Hematopoietic multipotent progenitor cell treated with erythropoietin and hydrocortisone succinate and interleukin-3 and kit ligand, for 17 days (in vitro differentiated cells): ENCODE measurements at regions not wholly inside any gene's neighbourhood (a gene's known extent, or its start where the extent isn't known, plus 50 kb on each side); places are given as distances from the start of the nearest gene placed in this dataset.
"Not testable (repeated sequence)": the region's sequence is repeated elsewhere in the genome, so short reads cannot be mapped to it uniquely, and the experiment has no call there.

Experiments
- DNase-seq: peaks from one replicate; pipeline ENCODE4 v3.0.0-alpha.2; 2015; ENCODE audit warnings: low spot score

DNA sequence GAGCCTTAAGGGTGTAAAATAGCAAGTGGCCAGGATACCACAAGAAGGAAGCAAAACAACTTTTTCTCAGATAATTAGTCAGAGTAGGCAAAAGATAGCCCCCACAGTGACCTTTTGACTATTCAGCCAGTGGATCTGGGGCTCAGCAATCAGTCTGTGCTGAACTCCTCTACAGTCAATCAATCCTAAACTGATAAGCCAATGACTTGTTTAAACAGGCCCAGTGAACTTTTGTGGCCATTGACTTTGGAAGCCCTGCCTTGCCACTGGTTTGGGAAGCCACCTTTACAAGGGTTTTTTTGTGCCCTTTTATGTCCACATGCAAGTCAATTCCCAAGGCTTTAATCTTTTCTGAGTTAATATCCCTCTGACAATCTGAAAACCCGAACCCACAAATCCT is 1565.0 kb upstream of the WWC1 start:
- DNase-seq: no peak

DNA sequence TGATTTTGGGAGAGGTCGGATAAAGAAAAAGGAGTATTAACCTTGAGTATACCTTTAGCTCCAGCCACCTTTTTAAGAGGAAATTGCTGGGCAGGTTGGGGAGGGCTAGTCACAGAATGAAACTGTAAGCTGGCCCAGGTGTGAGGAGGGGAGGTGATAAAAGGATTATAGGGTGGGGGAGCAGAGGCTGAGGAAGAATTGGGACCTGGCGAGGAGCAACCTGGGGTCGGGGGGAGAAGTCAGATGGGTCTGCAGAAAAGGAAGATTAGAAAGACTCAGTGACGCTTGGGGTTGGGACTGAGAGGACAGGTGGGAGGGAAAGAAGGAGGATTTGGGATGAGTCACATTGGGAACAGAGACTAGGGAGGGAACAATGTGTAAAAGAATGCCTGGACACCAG is 1548.5 kb upstream of the WWC1 start:
- DNase-seq: not testable (repeated sequence)

DNA sequence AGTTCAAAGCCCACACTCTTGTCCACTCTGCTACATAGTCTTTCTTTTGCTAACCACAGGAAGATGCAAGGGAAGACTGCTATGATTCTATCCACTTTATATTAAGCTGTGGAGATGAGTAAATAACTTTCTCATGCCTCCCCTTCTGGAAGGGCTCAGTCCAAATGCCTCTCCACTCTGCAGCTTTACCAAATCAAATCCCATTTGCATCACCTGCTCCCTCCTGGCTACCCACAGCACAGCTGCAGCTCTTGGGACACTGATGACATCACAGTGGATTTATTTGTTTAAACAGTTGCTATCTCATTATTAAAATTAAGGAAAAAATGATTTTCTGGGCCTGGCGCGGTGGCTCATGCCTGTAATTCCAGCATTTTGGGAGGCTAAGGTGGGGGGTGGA is 1544.9 kb upstream of the WWC1 start:
- no peak for DNase-seq

DNA sequence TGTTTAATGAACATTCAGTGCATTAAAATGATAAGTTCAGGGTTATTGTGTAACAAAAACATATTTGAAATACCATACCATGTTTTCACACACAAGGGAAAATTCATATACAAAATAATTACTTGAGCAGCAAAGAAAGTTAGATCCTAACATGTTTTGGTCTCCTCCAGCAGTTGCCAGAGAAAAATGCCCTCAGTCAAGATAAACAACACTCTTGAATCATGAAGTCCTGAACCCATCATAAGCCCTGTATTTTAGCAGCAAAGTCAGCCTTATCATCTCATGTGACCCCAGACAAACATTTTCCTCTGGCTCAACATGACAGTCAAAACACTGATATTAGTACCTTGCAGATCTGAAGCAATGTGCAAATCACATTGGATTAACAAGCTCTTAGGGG is 1541.1 kb upstream of the WWC1 start:
- no peak for DNase-seq

DNA sequence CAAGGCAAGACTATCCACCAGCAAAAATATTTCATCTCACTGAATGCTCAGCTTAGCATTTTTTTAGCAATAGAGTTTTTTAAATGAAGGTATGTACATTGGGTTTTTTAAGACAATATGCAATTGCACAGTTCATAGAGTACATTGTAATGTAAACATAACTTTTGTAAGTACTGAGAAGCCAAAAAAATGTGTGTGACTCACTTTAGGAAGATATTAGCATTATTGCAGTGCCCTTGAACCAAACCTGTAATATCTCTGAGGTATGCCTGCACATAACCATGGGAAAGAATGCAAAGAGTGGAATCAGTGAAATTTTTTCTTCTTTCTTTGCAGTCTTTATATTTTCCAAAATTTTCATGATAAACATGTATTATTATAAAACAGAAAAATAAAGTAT is 1533.3 kb upstream of the WWC1 start:
- no peak for DNase-seq

DNA sequence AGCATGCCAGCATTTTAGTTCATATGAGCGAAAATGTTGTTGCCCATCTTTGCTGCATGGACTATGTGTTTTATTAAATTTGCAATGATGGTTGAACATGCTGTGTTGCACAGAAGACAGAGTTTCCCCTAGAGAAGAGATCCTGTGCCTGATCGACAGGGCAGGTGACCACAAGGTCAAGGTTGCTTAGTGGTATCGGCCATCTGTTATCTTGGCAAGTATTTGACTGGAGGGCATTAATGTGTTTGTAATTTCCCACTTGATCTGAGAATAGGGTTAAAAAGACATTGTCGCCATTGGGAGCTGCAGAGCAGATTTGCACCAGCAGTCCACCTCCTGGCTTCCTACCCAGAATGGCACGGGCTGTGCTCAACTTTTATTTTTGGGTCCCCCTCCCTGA is 1523.6 kb upstream of the WWC1 start:
- DNase-seq: no peak

DNA sequence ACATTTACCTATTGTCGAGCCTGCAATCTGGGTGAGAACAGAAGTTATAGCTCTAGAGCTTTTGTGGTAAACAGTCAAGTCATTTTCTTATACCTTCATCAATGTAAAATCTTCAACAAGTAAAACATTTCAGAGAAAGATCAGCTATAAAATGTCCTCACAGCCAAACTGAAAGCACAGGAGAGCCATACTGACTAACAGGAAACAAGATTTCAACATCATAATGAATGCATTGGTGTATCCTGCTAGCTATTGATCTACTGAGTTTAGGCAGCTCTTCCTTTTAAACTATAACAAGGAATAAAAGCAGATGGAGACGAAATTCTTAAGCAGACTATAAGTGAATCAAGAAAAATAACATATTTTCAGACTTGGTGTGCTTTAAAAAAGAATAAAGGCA is 1522.9 kb upstream of the WWC1 start:
- no peak for DNase-seq

DNA sequence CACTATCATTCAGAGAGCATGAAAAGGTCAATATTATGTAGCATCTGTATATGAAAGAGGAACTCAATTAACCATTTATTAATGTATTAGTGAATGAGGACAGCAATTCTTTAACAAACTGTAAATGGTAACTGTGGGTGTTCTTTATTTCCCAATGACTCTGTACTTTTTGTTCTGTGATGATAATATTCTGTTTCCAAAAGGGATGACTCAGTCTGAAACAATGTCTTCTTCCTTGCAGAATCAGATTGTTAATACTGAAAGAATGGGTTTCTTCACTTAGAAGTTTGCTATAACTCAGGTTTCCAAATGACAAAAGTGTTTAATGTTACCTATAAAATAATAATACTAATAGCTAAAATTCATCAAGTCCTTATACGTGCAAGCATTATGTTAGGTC is 1518.7 kb upstream of the WWC1 start:
- no peak for DNase-seq

DNA sequence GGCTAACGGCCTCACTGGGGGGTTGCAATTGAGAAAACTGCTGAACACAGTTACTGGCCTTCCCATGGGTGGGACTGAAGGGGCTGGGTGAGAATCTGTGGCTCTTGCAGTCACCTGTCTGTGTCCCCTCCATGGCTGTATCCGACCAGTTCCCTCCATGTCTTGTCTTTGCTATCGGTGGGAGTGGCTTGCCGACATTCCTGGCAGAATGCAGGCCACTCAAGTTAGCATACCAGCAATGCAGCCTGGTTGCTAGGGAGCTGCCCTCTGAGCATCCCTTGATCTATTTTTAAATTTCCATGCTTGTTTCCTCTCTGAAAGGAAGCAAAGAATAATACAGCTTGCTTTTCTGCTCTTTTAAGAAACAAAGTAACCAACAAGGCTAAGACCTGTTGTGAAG is 1509.7 kb upstream of the WWC1 start:
- no peak for DNase-seq

DNA sequence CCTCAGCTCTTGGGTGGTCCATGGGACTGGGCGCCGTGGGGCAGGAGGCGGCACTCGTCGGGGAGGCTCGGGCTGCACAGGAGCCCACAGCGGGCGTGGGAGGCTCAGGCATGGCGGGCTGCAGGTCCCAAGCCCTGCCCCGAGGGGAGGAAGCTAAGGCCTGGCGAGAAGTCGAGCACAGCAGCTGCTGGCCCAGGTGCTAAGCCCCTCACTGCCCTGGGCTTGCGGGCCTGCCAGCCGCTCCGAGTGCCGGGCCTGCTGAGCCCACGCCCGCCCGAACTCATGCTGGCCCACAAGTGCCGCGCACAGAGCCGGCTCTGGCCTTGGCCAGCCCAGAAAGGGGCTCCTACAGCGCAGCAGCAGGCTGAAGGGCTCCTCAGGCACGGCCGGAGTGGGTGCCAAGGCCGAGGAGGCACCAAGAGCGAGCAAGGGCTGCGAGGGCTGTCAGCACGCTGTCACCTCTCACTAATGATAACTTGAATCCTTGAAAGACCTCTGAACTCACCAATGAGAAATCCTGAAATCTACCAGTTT is 1506.8 kb upstream of the WWC1 start:
- DNase-seq: no peak

DNA sequence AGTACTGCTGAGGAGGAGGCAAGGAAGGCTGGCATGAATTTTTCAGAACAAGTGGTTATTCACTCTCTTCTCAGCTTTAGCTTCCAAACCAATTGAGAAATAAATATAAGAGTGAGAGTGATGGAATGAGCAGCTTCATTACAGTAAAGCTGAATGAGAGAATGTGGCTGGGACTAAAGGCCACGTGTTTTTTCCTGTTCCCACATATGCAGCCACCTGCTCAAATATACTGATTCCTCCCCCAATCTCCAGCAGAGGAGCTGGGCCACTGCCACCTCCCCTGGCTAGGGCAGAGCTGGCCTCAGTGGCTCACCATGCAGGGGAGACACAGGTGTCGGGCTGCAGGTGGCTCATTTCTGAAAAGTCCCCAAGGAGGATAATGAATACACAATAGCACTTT is 1505.3 kb upstream of the WWC1 start:
- DNase-seq: no peak

DNA sequence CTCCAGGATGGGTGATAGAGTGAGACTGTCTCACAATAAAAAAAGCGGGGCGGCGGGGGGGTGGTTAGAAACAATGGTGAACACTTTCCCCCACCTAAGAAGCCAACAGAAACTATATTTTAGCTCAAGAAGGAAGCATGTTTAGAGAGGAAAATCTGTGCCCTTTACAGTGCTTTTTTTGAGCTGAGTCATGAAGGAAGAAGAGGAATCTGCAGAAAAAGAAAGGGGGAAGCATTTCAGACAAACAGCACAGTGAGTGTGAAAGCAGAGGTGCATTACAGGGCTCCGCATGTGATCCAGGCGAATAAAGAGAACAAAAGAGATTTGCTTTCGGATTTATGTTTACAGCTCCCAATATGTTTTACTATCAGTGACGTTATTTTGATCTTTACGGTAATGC is 1504.6 kb upstream of the WWC1 start:
- DNase-seq: no peak

DNA sequence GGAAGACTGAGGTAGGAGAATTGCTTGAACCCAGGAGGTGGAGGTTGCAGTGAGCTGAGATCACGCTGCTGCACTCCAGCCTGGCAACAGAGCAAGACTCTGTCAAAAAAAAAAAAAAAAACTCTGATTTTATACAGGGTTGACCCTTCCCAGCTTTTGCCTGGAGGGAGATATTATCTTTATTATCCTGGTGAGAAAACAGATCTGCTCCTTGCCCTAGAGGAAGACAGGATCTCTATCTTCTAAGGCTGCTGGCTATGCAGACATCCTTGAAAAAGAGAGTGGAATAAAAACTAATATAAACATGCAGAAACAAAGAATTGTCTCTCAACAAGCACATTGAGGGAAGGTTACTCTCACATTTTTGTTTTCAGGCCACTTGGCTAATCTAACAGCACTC is 1503.4 kb upstream of the WWC1 start:
- no peak for DNase-seq

DNA sequence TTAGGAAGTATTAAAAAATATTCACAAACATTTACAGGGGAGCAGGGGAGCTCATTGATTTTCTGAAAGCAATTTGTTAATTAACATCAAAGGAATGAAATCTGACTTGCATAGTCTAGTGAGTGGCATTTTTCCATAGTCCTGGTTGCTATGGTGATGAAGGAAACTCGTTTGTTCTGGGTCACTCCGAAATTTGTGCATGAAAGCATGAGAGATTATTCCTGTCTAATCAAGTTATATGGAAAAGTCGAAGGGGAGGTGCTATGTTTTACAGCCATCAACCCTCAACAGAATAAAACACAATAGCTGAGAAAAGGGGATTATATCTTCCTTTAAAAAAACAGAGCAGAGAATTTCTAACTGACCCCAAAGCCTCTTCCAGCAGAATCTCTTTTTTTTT is 1495.7 kb upstream of the WWC1 start:
- no peak for DNase-seq

DNA sequence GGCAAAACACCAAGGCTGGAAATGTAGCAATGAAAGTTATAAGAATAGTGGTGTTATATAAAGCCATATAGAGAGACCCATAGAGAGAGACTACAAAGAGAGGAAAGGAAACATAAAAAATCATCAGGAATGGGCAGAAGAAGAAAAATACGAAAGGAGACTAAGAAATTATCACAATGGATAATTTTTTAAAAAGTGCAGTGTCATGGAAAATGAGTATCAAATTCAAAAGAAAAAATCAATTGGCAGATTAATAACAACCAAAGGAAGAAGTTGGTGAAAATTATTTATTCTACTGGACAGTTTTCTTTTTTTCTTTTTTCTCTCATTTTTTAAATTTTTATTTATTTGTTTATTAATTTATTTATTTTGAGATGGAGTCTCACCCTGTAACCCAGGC is 1488.4 kb upstream of the WWC1 start:
- DNase-seq: no peak

DNA sequence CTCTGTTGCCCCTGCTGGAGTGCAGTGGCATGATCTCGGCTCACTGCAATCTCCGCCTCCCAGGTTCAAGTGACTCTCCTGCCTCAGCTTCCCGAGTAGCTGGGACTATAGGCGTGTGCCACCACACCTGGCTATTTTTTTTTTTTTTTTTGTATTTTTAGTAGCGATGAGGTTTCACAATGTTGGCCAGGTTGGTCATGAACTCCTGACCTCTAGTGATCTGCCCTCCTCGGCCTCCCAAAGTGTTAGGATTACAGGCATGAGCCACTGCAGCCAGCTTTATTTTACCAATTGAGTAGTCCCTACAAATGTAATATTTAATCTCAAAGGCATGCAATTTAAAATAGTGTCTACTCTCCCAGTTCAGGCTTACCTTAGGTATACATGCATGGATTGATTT is 1487.2 kb upstream of the WWC1 start:
- not testable (repeated sequence) for DNase-seq

DNA sequence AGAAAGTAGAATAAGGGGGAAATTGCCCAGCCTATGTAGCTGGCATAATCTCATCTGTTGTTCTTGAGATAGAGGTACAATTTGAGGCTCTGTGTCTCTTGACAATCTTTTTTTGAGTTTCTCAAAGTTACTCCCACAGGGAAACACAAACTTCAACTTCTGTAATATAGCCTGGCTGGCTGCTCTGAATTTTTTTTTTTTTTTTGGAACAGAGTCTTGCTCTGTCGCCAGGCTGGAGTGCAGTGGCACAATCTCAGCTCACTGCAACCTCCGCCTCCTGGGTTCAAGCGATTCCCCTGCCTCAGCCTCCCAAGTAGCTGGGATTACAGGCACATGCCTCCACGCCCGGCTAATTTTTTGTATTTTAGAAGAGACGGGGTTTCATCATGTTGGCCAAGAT is 1486.8 kb upstream of the WWC1 start:
- DNase-seq: not testable (repeated sequence)

DNA sequence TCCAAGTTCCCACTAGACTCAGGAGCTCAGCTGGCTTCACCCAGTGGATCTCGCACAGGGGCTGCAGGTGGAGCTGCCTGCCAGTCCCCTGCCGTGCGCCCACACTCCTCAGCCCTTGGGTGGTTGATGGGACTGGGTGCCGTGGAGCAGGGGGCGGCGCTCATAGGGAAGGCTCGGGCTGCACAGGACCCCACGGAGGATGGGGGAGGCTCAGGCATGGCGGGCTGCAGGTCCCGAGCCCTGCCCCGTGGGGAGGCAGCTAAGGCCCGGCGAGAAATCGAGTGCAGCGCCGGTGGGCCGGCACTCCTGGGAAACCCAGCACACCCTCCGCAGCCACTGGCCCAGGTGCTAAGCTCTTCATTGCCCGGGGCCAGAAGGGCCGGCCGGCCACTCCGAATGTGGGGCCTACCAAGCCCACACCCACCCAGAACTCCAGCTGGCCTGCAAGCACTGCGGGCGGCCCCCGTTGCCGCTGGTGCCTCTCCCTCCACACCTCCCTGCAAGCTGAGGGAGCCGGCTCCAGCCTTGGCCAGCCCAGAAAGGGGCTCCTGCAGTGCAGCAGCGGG is 1481.3 kb upstream of the WWC1 start:
- DNase-seq: not testable (repeated sequence)

DNA sequence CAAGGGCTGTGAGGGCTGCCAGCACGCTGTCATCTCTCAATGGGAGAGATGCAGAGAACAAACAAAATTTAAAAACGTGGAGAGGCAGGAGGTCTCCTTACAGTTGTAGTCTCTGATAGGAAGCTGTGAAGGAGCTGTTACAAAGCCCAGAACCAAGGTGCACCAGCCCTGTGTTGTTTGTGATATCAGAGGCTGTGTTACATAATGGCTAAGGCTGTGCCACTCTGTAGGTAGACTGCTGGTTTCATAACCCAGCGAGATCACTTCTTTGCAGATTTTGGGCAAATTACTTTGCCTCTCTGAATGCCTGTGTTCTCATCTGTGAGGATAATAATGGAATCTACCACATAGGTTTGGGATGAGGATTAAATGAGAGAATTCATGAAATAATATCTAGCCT is 1480.7 kb upstream of the WWC1 start:
- DNase-seq: no peak

DNA sequence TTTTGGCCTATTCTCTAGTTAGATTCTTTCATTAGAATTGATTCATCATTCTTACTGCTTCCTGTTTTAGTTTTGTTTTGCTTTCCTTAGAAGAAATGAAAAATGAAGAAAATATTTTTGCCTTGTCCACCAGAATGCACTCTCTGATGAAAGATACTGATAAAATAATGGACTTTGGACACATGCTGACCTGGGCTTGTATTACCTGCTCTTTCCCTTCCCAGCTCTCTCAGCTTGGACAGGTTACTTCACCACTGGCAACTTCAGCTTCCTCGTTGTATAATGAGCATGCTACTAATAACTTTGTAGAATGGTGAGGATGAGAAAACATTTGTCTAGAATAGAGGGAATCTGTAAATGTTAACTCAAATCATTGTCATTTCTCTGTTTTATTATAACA is 1468.1 kb upstream of the WWC1 start:
- no peak for DNase-seq

DNA sequence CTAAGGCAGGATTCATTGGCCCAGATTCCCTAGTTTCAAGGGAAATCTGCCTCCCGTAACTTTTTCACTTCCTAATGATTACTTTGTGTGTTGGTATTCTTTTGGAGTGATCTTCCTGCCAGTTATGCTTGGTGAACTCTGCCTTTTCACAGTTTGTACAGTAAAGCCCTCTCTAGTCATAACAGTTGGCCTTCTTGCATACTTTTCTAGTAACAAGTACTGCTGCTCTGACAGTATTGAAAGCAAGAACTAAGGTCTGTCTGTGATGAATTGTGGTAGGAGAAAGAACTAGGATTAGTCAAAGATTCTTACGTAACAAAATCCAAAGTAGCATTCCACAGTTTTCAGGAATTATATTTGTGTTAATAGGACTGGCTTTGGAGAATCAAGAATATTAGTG is 1457.2 kb upstream of the WWC1 start:
- DNase-seq: no peak

DNA sequence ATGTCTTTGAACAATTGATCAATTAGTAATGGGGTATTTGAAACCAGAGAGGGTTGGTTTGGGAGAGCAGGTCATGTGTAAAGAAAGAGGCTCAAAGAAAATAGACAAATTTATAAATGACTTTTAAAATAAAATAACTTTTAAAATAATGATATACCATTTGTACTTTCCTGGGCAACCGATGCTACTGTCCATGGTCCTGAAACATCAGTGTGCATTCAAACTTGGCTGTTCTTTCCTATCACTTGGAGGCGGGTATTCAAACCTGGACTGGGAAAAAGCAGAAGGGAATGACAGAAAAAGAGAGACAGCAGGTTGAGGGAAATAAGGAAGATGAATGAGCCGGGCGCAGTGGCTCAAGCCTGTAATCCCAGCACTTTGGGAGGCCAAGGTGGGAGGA is 1446.4 kb upstream of the WWC1 start:
- DNase-seq: no peak

DNA sequence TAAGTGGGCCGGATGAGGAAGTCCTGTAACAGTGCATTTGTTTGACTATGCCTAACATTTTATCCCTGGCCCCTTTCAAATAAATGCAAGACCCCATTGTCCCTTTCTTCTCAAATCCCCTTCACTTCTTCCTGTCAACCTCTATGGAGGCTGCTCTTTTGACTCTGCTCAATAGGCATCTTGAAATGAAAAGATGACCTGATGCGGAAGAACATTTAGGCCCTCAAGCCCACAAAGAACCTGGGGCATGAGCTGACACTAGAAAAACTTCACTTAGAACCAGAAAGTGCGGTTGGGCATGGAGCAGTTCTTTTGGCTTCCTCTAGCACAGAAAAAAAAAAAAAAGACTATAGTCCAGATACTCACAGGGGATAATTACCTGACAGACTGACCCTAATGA is 1434.7 kb upstream of the WWC1 start:
- no peak for DNase-seq

DNA sequence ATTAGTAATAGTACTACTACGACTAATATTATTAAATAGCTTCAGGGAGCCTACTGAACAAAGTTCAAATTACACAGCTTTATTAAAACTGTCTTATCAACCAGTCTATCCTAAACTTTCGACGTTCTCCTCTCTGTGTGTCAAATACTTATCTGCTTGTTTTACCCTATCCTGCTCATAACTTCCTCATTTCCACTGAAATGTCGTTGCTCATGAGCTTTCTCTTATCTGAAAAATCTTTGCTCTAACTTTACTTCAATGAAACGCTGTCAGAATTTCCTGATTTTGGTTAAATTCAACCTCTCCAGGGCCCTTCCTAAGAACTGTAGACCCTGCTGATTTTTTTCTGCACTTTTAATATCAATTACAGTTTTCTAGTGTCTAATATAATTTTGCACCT is 1431.0 kb upstream of the WWC1 start:
- DNase-seq: no peak

DNA sequence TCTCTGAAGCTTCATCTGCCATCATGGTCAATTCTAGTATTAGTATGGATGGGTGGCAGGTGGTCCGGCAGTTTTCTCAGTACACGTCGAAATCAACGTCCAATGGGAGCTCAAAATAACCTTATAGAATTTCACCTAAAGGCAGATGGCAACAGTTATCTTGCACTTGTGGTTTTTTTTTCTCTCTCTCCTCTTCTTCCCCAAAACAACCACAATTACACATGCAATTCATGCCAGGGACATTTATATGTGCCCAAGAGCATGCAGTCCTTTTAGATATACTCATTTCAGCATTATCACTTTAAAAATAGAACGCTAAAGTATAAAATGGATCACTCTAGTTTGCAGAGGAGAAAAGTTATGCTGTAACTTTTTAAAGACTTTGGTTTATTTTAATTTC is 1428.9 kb upstream of the WWC1 start:
- DNase-seq: no peak
